Stimulated activated CD4-positive, alpha-beta T cell treated with anti-CD3 and anti-CD28 coated beads, Interleukin-4, amount 100 ng/mL, for 1 hour (primary cell): ENCODE measurements at regions not wholly inside any gene's neighbourhood (a gene's known extent, or its start where the extent isn't known, plus 50 kb on each side); places are given as distances from the start of the nearest gene placed in this dataset.

Source experiments
- DNase-seq: peaks from one replicate; pipeline ENCODE4 v3.0.0-alpha.2; 2020

DNA sequence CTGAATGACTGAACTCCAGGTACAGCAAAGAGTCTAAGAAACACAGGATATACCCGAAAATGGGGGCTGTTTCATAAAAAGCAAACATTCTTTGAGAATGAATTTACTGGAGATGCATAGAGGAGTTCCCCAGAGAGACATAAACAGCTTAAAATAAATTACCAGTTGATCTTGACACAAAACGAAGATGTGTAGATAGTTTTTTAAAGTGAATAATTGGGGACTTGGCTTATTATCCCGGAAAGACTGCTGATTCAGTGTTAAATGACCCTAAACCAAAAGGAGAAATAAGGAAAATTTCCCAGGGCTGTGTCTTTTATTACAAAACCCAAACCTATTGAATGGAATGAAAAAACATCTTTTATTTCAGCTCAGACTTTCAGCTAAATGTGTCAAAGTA lies 1052.8 kb upstream of the TMEM132C start:
- DNase-seq = no peak

DNA sequence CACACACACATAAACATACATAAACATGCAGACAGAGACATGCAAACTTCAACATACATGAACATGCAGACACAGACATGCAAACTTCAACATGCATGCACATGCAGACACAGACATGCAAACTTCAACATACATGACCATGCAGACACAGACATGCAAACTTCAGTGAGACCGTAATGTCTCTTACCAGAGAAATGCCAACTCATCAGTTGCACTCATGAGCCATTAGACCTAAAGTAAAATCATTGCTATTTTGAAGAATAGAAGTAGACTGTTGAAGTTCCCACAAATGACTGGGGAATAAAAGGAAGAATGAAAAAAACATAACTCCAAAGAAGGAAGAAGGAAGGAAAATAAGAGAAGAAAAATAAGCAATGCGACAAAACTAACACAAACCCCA lies 1044.0 kb upstream of the TMEM132C start:
- no peak for DNase-seq

GRCh38 chr12:127223731-127224130 lies 1043.2 kb upstream of the TMEM132C start:
- DNase-seq = no peak

DNA sequence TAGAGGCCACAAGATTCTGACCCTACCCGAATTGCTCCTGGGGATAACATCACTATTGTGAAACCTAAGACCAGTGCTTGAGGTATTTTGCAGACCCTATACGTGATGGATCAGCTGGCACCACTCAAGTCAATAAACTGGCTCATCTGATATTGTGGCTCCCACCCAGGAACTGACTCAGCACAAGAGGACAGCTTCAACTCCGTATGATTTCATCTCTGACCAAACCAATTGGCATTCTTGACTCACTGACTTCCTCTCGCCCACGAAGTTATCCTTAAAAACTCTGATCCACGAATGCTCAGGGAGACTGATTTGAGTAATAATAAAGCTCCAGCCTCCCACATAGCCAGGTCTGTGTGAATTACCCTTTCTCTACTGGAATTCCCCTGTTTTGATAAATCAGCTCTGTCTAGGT lies 1036.1 kb upstream of the TMEM132C start:
- DNase-seq = no peak

GRCh38 chr12:127231371-127231770 lies 1035.6 kb upstream of the TMEM132C start:
- no peak for DNase-seq

- no peak for DNase-seq
Observed at GRCh38 chr12:127233016-127233415, 1034.0 kb upstream of the TMEM132C start.

DNA sequence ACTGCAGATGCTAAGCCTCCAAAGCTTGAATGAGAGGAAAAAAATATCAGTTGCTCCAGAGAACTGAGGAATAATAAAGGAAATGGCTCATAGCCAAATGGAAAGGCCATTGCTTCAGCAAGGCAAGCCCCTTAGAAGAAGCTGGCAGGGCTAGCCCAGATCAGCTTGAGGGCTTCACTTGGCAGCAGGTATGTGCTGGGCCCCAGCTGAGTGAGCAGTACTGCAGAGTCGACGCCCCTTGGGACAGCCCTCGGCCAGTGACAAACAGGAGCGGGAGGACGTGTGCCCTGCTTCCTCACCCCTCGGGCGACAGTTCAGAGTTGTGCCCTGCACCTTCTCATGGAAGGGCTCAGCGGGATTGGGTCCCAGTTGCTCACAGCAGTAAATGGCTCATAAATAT lies 1031.2 kb upstream of the TMEM132C start:
- DNase-seq = no peak

- DNase-seq = no peak
Observed at GRCh38 chr12:127236491-127236890, 1030.5 kb upstream of the TMEM132C start.

DNA sequence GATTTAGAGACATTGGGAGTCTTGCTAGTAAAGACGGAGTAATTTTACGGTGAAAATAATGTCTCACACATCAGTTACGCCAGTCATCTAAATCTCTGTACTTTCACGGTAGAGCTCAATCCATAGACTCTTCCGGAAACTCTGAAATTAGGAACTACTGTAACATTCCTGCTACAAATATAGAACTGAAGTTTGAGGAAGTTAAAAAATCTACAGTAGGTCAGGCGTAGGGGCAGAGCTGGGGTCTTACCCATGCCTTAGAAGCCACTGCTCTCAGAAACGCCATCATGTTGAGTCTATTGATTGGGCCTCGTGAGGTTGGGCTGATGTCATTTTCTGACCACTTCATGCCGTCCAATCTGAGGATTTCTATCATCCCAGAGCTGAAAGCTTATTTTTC lies 1029.8 kb upstream of the TMEM132C start:
- no peak for DNase-seq

- no peak for DNase-seq
Observed at GRCh38 chr12:127238107-127238506, 1028.9 kb upstream of the TMEM132C start.

GRCh38 chr12:127239781-127240180 lies 1027.2 kb upstream of the TMEM132C start:
- no peak for DNase-seq

DNA sequence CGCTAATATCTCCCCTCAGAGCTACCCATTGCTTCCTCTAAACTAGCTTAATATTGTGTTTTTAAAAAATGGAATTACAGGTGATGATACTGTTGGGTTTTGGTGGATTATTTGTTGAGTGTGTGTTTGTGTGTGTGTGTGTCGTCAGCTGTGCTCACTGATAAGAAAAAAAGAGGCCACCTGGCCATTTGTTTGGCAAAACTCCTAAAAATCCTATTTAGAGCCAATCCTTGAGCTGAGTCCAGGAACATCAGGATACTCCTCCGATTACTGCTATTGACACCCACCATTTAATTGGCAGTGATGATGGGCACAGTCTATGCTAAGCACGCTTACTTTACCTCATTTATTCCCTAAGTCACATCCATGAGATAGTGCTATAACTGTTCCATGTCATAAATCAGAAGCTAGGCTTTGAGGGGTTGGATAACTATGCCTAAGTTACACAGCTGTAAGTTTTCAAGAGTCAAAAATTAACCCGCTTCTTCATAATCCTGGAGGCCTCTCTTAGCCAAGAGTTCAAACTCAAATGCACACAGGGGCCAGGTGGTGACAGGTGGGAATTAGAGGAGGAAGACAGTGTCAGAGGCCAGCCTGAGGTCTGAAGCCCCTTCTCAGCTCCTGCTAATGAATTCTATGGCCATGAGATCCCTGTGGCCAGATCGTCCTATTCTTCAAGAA lies 1026.6 kb upstream of the TMEM132C start:
- no peak for DNase-seq

- DNase-seq = no peak
Observed at GRCh38 chr12:127241072-127241817, 1025.7 kb upstream of the TMEM132C start.

GRCh38 chr12:127245009-127245408 lies 1022.0 kb upstream of the TMEM132C start:
- no peak for DNase-seq

DNA sequence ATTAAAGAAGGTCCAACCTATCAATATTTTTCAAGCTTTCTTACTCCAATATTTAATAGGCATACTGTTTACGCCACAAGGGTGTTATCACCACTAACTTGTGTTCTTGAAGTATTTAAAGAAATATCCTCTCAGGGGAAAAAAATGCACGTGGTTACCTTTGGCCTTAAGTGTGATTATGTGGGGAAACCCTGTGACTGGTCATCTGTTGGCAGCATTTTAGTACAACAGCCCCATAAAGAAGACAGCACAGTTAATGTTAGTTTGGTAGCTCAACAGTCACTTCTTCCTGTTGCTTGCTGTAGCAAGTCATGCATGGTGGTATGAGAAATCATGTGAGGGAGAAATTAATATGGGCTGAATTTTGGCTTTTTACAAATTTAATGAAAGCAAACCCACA lies 1021.5 kb upstream of the TMEM132C start:
- no peak for DNase-seq

- no peak for DNase-seq
Observed at GRCh38 chr12:127247937-127248336, 1019.0 kb upstream of the TMEM132C start.

DNA sequence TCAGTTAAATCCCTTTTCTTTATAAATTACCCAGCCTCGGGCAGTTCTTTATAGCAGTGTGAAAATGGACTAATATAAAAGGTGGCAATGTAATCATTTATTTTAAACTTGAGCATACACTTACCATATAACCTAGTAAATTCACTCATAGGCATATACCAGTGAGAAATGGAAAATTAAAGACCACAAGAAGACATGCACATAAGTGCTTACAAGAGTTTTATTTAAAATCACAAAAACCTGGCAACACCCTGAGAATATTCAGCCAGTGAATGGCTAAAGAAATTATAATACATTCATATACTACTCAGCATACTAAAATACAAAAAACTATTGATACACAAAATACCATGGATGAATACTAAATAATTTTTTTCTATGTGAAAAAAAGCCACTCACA lies 1017.5 kb upstream of the TMEM132C start:
- DNase-seq = no peak

- no peak for DNase-seq
Observed at GRCh38 chr12:127253797-127254327, 1013.1 kb upstream of the TMEM132C start.

DNA sequence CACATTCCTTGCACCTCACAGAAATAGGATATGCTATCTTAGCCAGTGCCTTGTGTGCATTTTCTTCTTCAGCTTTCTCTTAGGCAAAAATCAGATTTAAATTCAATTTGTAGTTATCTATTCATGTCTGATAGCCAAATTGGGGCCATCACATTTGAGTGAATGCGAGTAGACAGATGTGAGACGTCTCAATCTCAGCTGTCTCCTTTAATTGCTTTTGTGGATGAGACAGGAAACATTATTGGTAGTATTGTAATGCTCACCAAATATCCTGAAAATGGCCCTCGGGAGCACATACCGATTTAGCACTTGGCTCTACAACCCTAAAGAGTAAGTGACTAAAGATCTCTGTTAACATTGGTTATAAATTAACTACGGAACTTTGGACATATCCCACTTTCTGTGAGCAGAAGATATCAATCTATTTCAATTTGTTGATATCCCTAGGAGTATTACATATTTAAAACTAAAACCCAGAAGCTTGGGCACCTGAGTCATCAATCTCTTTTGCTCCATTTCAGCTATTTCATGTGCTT lies 1012.5 kb upstream of the TMEM132C start:
- no peak for DNase-seq

DNA sequence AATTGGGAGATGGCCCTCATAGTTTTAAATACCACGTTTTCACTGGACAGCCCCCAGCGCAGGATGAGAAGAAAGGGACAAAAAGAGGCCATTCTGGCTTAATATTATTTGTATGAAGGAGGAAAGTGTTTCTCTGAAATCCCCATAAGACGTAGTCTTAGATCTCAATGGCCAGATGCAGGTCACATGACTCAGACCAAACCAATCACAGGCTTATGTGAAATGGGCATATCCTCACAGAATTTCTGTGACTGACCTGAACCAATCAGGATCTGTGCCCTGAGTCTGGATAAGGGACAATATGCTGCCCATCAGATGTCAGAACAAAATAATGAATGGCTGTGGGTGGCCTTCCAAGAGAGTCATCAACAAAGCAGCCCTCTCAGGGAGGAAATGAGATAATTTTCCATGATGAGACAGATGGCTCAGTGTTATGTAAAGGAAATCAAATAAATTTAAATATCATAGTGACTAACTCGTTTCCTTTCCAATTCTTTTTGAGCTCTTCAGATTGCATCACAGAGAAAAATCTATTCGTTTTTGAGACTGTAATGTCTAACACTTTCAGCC lies 1009.5 kb upstream of the TMEM132C start:
- DNase-seq = no peak

DNA sequence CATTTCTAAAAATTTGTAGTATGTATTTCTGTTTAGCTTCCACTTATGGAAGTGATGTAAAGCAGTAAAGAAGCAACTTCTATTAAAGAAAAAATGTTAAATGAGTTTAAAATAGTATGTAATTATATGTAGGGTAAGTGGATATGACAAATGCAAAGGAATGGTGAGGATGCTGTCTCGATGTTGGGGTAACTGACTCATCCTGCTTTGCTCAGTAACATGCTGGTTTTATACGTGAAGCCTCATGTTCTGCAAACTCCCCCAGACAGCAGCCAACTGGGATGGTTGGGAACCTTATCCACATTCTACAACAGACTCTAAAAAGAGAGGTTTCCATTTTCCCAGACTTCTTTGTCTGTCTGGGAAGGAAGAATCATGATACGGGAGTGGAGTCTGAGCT lies 1006.4 kb upstream of the TMEM132C start:
- no peak for DNase-seq

DNA sequence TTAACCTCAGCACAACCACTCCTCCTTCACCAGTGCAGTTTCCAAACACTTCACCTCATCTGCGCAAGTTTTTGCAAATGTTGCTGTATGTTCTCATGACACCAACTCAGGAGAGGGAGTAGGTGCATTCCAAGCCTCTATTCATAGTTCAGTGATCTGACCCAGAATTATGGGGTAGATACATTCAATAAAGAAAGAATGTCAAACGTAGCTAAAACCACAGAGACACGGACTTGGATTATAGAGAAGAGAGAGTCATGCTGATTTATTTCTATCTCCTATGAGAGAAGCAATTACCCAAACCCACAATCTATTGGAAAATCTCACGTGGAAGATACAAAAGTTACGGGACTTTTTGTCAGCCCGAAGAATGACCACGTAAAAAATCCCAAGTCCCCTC lies 1006.0 kb upstream of the TMEM132C start:
- no peak for DNase-seq

DNA sequence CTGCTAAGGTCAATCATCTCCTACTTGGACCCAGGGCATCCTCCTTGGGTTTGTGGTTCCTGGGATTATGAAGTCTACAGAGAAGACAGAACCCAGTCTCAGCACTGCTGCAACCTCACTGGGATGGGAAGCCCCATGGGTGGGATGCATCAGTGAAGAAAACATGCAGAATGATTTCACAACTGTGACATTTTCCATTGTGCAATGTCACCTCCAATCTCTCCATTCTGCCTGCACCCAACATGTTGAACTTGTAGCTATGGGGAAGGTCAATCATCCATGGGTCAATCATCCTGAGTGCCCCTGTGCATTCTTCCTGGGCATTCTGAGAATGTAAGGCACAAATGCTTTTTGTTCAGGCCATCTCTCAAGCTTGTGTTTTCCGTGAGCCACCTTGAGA lies 1004.4 kb upstream of the TMEM132C start:
- DNase-seq = no peak

DNA sequence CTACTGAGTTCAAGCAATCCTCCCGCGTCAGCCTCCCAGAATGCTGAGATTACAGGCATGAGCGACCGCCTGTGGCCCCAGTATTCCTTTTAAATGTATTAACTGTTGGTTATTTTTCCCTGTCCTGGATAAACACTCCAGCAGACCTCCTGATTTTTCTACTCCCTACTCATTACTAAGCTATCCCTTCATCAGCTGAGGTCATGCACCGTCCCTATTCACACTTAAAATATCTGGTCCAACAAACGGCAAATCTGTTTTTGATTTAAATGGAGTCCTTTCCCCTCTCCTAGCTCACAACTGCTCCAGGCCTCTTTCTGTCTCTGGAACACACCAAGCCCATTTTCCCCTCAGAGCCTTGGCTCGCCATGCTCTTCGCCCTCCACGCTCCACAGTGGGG lies 1003.3 kb upstream of the TMEM132C start:
- DNase-seq = no peak
